Activated CD8-positive, alpha-beta memory T cell treated with anti-CD3 and anti-CD28 coated beads for 24 hours (primary cell): ENCODE measurements at regions not wholly inside any gene's neighbourhood (a gene's known extent, or its start where the extent isn't known, plus 50 kb on each side); places are given as distances from the start of the nearest gene placed in this dataset.

Experiments
- DNase-seq: peaks from one replicate; pipeline ENCODE4 v3.0.0-alpha.2; 2020

GRCh38 chr4:36394352-36394903 lies 113.0 kb downstream of the DTHD1 start:
- DNase-seq = peak; percentile 57

- DNase-seq = no peak
Measured at GRCh38 chr4:36399762-36400353, 118.4 kb downstream of the DTHD1 start.

GRCh38 chr4:36402008-36402758 lies 120.8 kb downstream of the DTHD1 start:
- no peak for DNase-seq

GRCh38 chr4:36411338-36411737 lies 129.9 kb downstream of the DTHD1 start:
- DNase-seq = no peak

- no peak for DNase-seq
Measured at GRCh38 chr4:36414248-36414647, 132.8 kb downstream of the DTHD1 start.

GRCh38 chr4:36417146-36417545 lies 135.7 kb downstream of the DTHD1 start:
- no peak for DNase-seq

GRCh38 chr4:36420111-36420679 lies 138.8 kb downstream of the DTHD1 start:
- no peak for DNase-seq

GRCh38 chr4:36422607-36423006 lies 141.2 kb downstream of the DTHD1 start:
- no peak for DNase-seq

- DNase-seq = no peak
Measured at GRCh38 chr4:36426741-36427140, 145.3 kb downstream of the DTHD1 start.

- no peak for DNase-seq
Measured at GRCh38 chr4:36427696-36428095, 146.3 kb downstream of the DTHD1 start.

GRCh38 chr4:36432586-36432985 lies 151.2 kb downstream of the DTHD1 start:
- DNase-seq = no peak

- DNase-seq = no peak
Measured at GRCh38 chr4:36439556-36439955, 158.1 kb downstream of the DTHD1 start.

GRCh38 chr4:36445480-36445879 lies 164.1 kb downstream of the DTHD1 start:
- DNase-seq = no peak

GRCh38 chr4:36446275-36446674 lies 164.9 kb downstream of the DTHD1 start:
- no peak for DNase-seq

GRCh38 chr4:36461344-36461743 lies 179.9 kb downstream of the DTHD1 start:
- no peak for DNase-seq

- no peak for DNase-seq
Measured at GRCh38 chr4:36467670-36468069, 186.3 kb downstream of the DTHD1 start.

GRCh38 chr4:36471903-36472302 lies 190.5 kb downstream of the DTHD1 start:
- no peak for DNase-seq

- no peak for DNase-seq
Measured at GRCh38 chr4:36476135-36476534, 194.7 kb downstream of the DTHD1 start.

- DNase-seq = no peak
Measured at GRCh38 chr4:36477861-36478260, 196.4 kb downstream of the DTHD1 start.

- no peak for DNase-seq
Measured at GRCh38 chr4:36485885-36486284, 204.5 kb downstream of the DTHD1 start.

GRCh38 chr4:36489798-36490197 lies 208.4 kb downstream of the DTHD1 start:
- DNase-seq = no peak

GRCh38 chr4:36492041-36492440 lies 210.6 kb downstream of the DTHD1 start:
- no peak for DNase-seq

- DNase-seq = no peak
Measured at GRCh38 chr4:36492590-36492989, 211.2 kb downstream of the DTHD1 start.

- no peak for DNase-seq
Measured at GRCh38 chr4:36493251-36493650, 211.8 kb downstream of the DTHD1 start.
